ES-I3 (cell line): ENCODE measurements at regions not wholly inside any gene's neighbourhood (a gene's known extent, or its start where the extent isn't known, plus 50 kb on each side); places are given as distances from the start of the nearest gene placed in this dataset.

Source experiments
- H3K36me3 ChIP-seq: 2 replicates; pipeline ENCODE4 v1.6.1; 2013; ENCODE audit warnings: mild to moderate bottlenecking, low read length, control low read depth, moderate library complexity; ENCODE audit not compliant: insufficient read depth
- H3K4me1 ChIP-seq: 2 replicates; pipeline ENCODE4 v1.6.1; 2013; ENCODE audit warnings: mild to moderate bottlenecking, control low read depth, low read length; ENCODE audit not compliant: insufficient read depth
- H3K9ac ChIP-seq: 2 replicates; pipeline ENCODE4 v1.6.1; 2013; ENCODE audit warnings: low read depth, mild to moderate bottlenecking, low read length, moderate library complexity
- H3K9me3 ChIP-seq: 2 replicates; pipeline ENCODE4 v1.6.1; 2013; ENCODE audit warnings: mild to moderate bottlenecking, low read length, moderate library complexity; ENCODE audit not compliant: control insufficient read depth, insufficient read depth

DNA sequence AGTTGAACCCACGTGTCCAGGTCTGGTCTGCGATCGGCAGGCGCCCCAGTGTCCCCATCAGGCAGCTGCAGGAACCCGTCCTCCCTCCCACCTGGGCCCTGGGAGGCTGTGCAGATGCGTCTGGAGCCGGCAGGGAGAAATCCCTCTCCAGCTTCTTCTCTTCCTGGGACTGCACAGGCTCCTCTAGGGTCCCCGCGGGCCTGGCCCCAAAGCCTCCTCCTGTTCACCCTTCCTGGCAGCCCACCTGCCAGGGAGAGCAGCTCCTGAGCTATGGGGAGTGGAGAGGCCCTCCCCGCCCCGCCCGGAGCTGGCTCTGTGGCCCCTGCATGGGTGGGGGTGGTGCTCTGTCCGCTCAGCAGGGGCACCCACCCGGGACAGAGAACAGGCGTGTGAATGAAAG is 179.2 kb upstream of the ALKAL2 start:
- Histone ChIP-seq H3K36me3 (no peaks in the 10 kb centered on the region), H3K9ac (no peak overlapping the region), H3K9me3 (no peaks in the 10 kb centered on the region), H3K4me1 (no peaks in the 10 kb centered on the region)

DNA sequence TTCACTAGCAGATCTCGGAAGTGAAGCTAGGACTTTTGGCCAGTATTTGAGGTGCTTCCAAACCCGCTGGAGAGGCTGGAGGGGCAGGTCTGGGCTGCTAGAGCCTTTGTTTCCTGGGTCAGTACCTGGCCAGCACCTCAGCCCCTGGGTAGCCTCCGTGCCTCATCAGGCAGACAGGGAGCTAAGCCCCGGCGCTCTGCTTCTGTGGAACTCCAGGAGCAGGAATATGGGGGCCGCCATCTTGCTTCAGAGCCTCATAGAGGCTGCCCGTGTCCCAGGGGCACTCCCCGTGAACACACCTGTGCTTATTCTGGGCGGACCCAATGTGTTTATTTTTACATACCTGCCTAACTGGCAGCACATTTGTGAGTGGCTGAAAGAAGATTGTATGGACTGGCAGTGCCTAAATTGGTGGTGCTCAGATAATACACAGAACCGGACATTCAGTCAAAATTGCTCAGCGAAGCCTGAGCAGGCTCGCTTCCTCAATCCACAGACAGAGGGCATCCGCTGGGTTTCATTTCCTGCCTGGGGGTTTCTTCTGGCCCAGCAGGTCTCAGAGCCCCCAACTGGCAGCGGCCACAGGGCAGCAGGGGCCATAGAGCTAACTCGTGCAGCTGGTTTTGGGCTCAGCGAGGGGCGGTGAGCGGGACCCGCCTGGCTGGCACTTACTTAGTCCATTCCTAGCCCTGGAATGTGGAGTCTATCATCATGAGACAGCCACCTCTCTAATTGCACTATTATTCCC is 176.8 kb upstream of the ALKAL2 start:
- no peaks in the 10 kb centered on the region for H3K4me1 ChIP-seq
- H3K9me3 ChIP-seq = no peaks in the 10 kb centered on the region
- no peaks in the 10 kb centered on the region for H3K36me3 ChIP-seq
- no peak overlapping the region for H3K9ac ChIP-seq

GRCh38 chr2:460861-461260 is 173.0 kb upstream of the ALKAL2 start:
- Histone ChIP-seq H3K4me1 (peaks cover 3% of the 10 kb centered on the region; the same call in 1 of the 2 replicates), H3K9ac (no peak overlapping the region), H3K9me3 (no peaks in the 10 kb centered on the region), H3K36me3 (no peaks in the 10 kb centered on the region)

DNA sequence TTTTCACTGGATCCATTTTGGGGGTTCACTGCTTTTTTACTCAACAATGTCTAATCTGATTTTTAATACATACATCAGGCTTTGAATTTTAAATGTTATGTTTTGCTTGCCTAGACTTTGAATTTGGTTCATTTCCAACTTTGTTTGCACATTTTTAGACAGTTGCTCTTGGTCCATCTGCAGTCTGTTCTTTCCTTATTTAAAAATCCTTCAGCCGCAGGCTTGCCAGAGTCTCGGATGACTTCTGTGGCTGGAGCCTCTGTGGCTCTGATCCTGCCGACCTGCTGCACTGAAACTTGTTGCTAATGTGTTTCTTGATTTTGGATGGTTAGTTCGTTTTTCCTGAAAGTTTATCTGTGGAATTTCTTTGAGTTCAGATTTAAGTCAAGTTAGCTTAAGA is 172.0 kb upstream of the ALKAL2 start:
- Histone ChIP-seq H3K36me3 (no peaks in the 10 kb centered on the region), H3K9ac (no peak overlapping the region), H3K9me3 (no peaks in the 10 kb centered on the region), H3K4me1 (peaks cover 3% of the 10 kb centered on the region; the same call in 1 of the 2 replicates)

GRCh38 chr2:458425-458815 is 170.5 kb upstream of the ALKAL2 start:
- H3K9me3 ChIP-seq = no peaks in the 10 kb centered on the region
- no peaks in the 10 kb centered on the region for H3K36me3 ChIP-seq
- H3K9ac ChIP-seq = no peak overlapping the region
- H3K4me1 ChIP-seq = peaks cover 3% of the 10 kb centered on the region; the same call in 1 of the 2 replicates

GRCh38 chr2:457792-458424 is 170.0 kb upstream of the ALKAL2 start:
- Histone ChIP-seq H3K4me1 (peaks cover 3% of the 10 kb centered on the region; the same call in 1 of the 2 replicates), H3K9ac (no peak overlapping the region), H3K9me3 (no peaks in the 10 kb centered on the region), H3K36me3 (no peaks in the 10 kb centered on the region)

DNA sequence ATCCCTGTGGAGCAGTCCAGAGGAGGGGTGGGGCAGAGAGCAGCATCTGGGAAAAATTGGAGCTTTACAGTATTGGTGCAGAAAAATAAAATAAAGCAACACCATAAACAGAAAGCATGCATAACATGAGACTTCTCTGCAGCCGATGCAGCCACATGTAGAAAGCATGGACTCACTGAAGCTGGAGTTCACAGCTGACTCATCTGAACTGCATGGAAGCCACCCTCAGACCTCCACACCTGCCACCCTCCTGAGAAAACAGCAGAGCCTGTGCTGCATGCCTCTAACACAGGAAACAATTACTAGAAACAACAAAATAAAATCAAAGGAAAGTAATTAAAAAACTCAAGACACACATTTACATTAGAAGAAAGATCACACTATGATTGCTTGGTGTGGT is 169.4 kb upstream of the ALKAL2 start:
- H3K9me3 ChIP-seq = no peaks in the 10 kb centered on the region
- H3K4me1 ChIP-seq = peaks cover 3% of the 10 kb centered on the region; the same call in 1 of the 2 replicates
- no peak overlapping the region for H3K9ac ChIP-seq
- no peaks in the 10 kb centered on the region for H3K36me3 ChIP-seq

DNA sequence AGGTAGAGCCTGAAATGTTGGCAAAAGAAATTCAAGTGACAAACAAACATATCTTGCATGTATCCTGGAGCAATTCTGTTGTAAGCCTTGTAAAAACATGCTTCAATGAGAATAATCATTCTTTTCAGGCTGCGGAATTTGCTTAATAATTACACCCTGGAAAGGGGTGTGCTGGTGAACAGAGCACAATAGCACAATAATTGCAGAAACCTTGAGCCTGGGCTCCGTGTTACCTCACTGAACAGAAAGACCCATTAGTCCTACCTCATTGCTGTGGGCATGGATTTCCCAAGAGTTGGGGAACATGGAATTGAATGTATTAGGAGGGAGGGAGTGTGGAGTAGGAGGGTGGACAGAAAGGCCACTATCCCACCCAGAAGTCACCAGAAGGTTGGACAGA is 168.0 kb upstream of the ALKAL2 start:
- Histone ChIP-seq H3K9ac (no peak overlapping the region), H3K36me3 (no peaks in the 10 kb centered on the region), H3K4me1 (peaks cover 3% of the 10 kb centered on the region; the same call in 1 of the 2 replicates), H3K9me3 (no peaks in the 10 kb centered on the region)

DNA sequence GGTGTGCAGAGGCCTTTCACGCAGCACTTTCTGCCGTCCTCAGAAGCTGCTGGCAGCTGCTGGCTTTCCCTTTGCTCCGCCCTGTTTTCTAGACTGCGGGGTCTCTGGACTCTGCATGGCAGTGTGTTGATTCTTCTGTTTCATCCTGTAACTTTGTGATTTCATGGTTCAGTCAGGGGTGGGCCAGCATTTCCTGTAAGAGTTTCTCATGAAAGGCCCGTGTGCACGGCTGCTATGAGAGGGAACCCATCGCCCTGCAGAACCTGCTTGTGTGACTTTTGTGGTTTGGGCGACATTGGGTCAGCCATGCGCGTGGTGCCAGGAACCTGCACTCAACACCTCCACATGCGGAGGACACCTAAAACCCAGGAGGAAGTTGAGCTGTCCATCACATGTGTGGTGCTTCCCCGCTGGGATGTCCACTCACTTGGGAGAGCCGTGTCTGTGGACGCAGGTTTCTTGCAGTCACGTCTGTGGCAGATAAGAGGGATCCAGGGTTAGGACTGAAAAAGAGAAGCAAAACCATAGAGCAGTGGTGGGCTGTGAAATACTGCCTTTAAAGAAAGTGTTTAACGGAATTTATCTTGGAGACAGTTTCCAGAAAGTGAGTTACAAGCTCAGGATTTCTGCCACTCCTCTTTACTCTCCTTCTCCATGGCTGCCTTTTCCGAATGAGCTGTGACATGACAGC is 167.3 kb upstream of the ALKAL2 start:
- no peaks in the 10 kb centered on the region for H3K36me3 ChIP-seq
- H3K4me1 ChIP-seq = peaks cover 3% of the 10 kb centered on the region; the same call in 1 of the 2 replicates
- no peaks in the 10 kb centered on the region for H3K9me3 ChIP-seq
- H3K9ac ChIP-seq = no peak overlapping the region

- Histone ChIP-seq H3K9me3 (no peaks in the 10 kb centered on the region), H3K9ac (no peak overlapping the region), H3K4me1 (peaks cover 4% of the 10 kb centered on the region; the same call in 1 of the 2 replicates), H3K36me3 (no peaks in the 10 kb centered on the region)
Observed at GRCh38 chr2:453132-453531, 165.2 kb upstream of the ALKAL2 start.

GRCh38 chr2:451495-451894 is 163.6 kb upstream of the ALKAL2 start:
- Histone ChIP-seq H3K9me3 (no peaks in the 10 kb centered on the region), H3K4me1 (0 out of 2 replicates have a peak, but pooled peaks cover 3% of the 10 kb centered on the region), H3K9ac (no peak overlapping the region), H3K36me3 (no peaks in the 10 kb centered on the region)

GRCh38 chr2:449246-450067 is 161.6 kb upstream of the ALKAL2 start:
- no peaks in the 10 kb centered on the region for H3K36me3 ChIP-seq
- no peaks in the 10 kb centered on the region for H3K9me3 ChIP-seq
- H3K4me1 ChIP-seq = 0 out of 2 replicates have a peak, but pooled peaks cover 3% of the 10 kb centered on the region
- no peak overlapping the region for H3K9ac ChIP-seq

- H3K4me1 ChIP-seq = 0 out of 2 replicates have a peak, but pooled peaks cover 3% of the 10 kb centered on the region
- H3K36me3 ChIP-seq = no peaks in the 10 kb centered on the region
- no peaks in the 10 kb centered on the region for H3K9me3 ChIP-seq
- no peak overlapping the region for H3K9ac ChIP-seq
Observed at GRCh38 chr2:447902-448665, 160.2 kb upstream of the ALKAL2 start.
